Calu3 (cell line): ENCODE measurements at regions not wholly inside any gene's neighbourhood (a gene's known extent, or its start where the extent isn't known, plus 50 kb on each side); places are given as distances from the start of the nearest gene placed in this dataset.
"Not testable (repeated sequence)": the region's sequence is repeated elsewhere in the genome, so short reads cannot be mapped to it uniquely, and the experiment has no call there.

Experiments used
- BruUV-seq: library from RNA; stranded (reverse); fragments of 400-500 nt; replicated peaks from 2 replicates; lab custom pipeline; 2021; lab: Mats Ljungman, UMichigan
- CTCF ChIA-PET: fragments of 300-600 bp; sonication (Branson Sonifier 250); formaldehyde crosslinking; loops from one replicate; lab custom pipeline; 2022; ENCODE audit warnings: antibody characterized with exemption; lab: Charles Lee
- DNase-seq: peaks from one replicate; pipeline ENCODE4 v3.0.0; 2022
- H3K27ac Mint-ChIP-seq: one replicate; pipeline ENCODE4 v1.8.0; 2022; ENCODE audit warnings: mixed read lengths; ENCODE audit not compliant: unreplicated experiment
- H3K27me3 Mint-ChIP-seq: one replicate; pipeline ENCODE4 v1.8.0; 2022; ENCODE audit warnings: mixed read lengths; ENCODE audit not compliant: unreplicated experiment
- H3K36me3 Mint-ChIP-seq: one replicate; pipeline ENCODE4 v1.8.0; 2022; ENCODE audit warnings: mild to moderate bottlenecking, moderate library complexity, mixed read lengths; ENCODE audit not compliant: insufficient read depth, unreplicated experiment
- H3K4me1 Mint-ChIP-seq: one replicate; pipeline ENCODE4 v1.8.0; 2022; ENCODE audit warnings: mild to moderate bottlenecking, low read depth, mixed read lengths; ENCODE audit not compliant: unreplicated experiment
- H3K4me3 Mint-ChIP-seq: one replicate; pipeline ENCODE4 v1.8.0; 2022; ENCODE audit warnings: mild to moderate bottlenecking, low read depth, moderate library complexity, mixed read lengths; ENCODE audit not compliant: unreplicated experiment
- H3K9me3 Mint-ChIP-seq: one replicate; pipeline ENCODE4 v1.8.0; 2022; ENCODE audit warnings: low read depth, mixed read lengths; ENCODE audit not compliant: unreplicated experiment
- intact Hi-C: fragments of 100-400 bp; cut with micrococcal nuclease; formaldehyde crosslinking; loops from one replicate; pipeline ENCODE4 v1.10.0; 2022; ENCODE audit not compliant: unreplicated experiment
- TF ChIP-seq, protein P1 (sequence below): fragments of 200-600 bp; IDR thresholded peaks from one replicate; pipeline ENCODE4 v1.8.0; 2022; ENCODE audit warnings: antibody characterized with exemption; ENCODE audit not compliant: unreplicated experiment

DNA sequence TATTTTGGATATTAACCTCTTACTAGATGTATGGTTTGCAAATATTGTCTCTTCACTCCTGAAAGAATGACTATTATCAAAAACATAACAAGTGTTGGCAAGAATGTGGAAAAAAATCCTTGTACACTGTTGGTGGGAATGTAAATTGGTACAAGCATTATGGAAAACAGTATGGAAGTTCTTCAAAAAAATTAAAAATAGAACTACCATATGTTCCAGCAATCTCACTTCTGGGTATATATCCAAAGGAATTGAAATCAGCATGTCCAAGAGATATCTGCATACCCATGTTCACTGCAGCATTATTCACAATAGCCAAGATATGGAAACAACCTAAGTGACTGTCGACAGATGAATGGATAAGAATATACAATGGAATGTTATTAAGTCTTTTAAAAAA, 61.6 kb upstream of the KIT start:
- Mint-ChIP-seq H3K4me1 (no peaks in the 10 kb centered on the region), H3K27ac (no peak overlapping the region), H3K27me3 (no peaks in the 10 kb centered on the region), H3K9me3 (no peaks in the 10 kb centered on the region), H3K36me3 (no peaks in the 10 kb centered on the region), H3K4me3 (no peak overlapping the region)
- BruUV-seq: no TSS peak
- TF ChIP-seq, protein P1, sequence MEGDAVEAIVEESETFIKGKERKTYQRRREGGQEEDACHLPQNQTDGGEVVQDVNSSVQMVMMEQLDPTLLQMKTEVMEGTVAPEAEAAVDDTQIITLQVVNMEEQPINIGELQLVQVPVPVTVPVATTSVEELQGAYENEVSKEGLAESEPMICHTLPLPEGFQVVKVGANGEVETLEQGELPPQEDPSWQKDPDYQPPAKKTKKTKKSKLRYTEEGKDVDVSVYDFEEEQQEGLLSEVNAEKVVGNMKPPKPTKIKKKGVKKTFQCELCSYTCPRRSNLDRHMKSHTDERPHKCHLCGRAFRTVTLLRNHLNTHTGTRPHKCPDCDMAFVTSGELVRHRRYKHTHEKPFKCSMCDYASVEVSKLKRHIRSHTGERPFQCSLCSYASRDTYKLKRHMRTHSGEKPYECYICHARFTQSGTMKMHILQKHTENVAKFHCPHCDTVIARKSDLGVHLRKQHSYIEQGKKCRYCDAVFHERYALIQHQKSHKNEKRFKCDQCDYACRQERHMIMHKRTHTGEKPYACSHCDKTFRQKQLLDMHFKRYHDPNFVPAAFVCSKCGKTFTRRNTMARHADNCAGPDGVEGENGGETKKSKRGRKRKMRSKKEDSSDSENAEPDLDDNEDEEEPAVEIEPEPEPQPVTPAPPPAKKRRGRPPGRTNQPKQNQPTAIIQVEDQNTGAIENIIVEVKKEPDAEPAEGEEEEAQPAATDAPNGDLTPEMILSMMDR: no peak
- DNase-seq: no peak
- CTCF ChIA-PET: no interaction called here
- intact Hi-C loops: no loop called here

DNA sequence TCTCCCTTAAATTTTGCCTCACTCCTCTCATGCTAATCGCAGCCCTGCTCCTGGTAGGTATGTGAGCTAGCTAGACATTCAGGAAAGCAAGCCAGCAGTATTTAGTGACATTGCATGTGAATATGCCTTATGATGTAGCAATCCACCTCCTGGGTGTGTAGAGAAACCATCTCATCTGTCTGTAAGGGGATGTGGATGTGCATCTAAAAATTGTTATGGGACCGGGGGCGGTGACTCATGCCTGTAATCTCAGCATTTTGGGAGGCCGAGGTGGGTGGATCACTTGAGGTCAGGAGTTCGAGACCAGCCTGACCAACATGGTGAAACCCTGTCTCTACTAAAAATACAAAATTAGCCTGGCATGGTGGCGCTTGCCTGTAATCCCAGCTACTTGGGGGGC, 60.1 kb upstream of the KIT start:
- intact Hi-C loops, H3K36me3 Mint-ChIP-seq, CTCF ChIA-PET, H3K4me3 Mint-ChIP-seq, H3K27ac Mint-ChIP-seq, H3K27me3 Mint-ChIP-seq, DNase-seq, H3K9me3 Mint-ChIP-seq, H3K4me1 Mint-ChIP-seq, BruUV-seq: not testable (repeated sequence)

GRCh38 chr4:54602175-54602574, 55.6 kb upstream of the KIT start:
- H3K36me3 Mint-ChIP-seq, BruUV-seq, H3K9me3 Mint-ChIP-seq, CTCF ChIA-PET, H3K27me3 Mint-ChIP-seq, H3K4me3 Mint-ChIP-seq, DNase-seq, H3K4me1 Mint-ChIP-seq, intact Hi-C loops, H3K27ac Mint-ChIP-seq: not testable (repeated sequence)

DNA sequence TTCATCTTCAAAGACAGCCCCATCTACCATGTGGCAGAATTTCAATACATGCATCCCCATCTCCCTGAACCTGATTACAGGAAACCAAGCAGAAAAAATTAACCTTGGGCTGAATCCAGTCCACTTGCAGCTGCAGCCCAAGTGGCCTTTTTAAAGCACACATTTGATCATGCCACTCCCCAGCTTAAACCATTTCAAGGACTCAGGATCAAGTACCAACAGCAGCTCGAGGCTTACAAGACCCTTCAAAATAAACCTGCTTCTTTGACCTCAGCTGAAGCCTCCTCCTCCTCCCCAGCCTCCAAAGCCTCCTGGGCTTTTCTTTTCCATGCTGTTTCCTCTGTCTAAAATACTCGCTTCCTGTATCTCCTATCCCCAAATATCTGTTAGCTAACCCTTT, 50.7 kb upstream of the KIT start:
- BruUV-seq: no TSS peak
- intact Hi-C loops: no loop called here
- Mint-ChIP-seq H3K9me3 (no peaks in the 10 kb centered on the region), H3K27ac (no peak overlapping the region), H3K4me3 (no peak overlapping the region), H3K27me3 (peaks cover 9% of the 10 kb centered on the region), H3K4me1 (no peaks in the 10 kb centered on the region), H3K36me3 (no peaks in the 10 kb centered on the region)
- DNase-seq: no peak
- CTCF ChIA-PET: no interaction called here
- TF ChIP-seq, protein P1: no peak

- Mint-ChIP-seq H3K36me3 (no peaks in the 10 kb centered on the region), H3K27ac (no peak overlapping the region), H3K4me1 (no peaks in the 10 kb centered on the region), H3K9me3 (no peaks in the 10 kb centered on the region), H3K4me3 (no peak overlapping the region), H3K27me3 (peaks cover 13% of the 10 kb centered on the region)
- intact Hi-C loops: no loop called here
- no peak for DNase-seq
- BruUV-seq: no TSS peak
- CTCF ChIA-PET: no interaction called here
- TF ChIP-seq, protein P1: no peak
Measured at GRCh38 chr4:54607521-54607920, 50.2 kb upstream of the KIT start.
